T47D (cell line): ENCODE measurements at regions not wholly inside any gene's neighbourhood (a gene's known extent, or its start where the extent isn't known, plus 50 kb on each side); places are given as distances from the start of the nearest gene placed in this dataset.
A peak's percentile ranks its signal among the peaks of the same experiment; 100 is the strongest.

Experiments
- DNase-seq, 2 experiments: peaks; one replicate each; pipeline versions ENCODE4 v3.0.0 to v3.0.0-alpha.2; 2011 to 2012; ENCODE audit warnings: low read depth in 1 of 2, low spot score in 1 of 2
- JUND ChIP-seq: IDR thresholded peaks from 2 replicates; pipeline ENCODE4 v1.6.1; 2012; ENCODE audit warnings: low read depth
- in situ Hi-C: cut with HindIII; loops from 2 replicates; pipeline ENCODE4 v1.10.0; 2016; ENCODE audit warnings: low sequenced_read_pairs, low pct_unique_long_range_greater_than_20kb

DNA sequence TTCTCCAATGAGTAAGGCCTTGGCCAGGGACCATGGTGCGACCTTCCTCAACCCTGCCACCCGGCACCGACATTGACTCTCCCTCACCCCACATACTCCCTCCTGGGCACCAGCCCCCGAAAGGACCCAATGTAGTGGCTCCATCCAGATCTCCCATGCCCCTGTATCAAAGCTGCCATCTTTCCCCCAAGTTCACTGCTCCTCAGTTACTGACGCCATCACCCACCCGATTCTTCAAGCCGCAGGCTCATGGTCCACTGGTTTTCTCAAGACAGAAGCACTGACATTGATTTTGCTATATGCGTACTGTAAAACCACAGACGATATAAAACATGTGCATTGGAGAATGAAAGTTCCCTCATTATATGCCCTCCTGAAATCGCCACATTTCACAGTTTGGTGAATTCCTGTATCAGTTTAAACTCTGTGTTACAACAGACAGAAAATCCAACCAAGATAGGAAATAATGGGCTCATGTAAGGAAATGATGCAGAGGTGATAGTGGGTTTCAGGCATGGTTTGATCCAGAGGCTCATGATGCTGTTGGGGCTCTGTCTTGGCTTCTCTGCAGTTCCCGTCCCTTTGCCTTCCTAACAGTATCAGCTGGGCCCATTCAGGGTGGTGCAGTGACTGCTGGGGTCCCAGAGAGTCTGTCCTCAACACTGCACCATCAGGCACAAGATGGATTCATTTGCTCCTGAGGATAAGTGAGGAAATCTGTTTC is 207.3 kb upstream of the IER5L start:
- no peak for DNase-seq
- in situ Hi-C loops, result no loop called here
- TF ChIP-seq JUND, result no peak

DNA sequence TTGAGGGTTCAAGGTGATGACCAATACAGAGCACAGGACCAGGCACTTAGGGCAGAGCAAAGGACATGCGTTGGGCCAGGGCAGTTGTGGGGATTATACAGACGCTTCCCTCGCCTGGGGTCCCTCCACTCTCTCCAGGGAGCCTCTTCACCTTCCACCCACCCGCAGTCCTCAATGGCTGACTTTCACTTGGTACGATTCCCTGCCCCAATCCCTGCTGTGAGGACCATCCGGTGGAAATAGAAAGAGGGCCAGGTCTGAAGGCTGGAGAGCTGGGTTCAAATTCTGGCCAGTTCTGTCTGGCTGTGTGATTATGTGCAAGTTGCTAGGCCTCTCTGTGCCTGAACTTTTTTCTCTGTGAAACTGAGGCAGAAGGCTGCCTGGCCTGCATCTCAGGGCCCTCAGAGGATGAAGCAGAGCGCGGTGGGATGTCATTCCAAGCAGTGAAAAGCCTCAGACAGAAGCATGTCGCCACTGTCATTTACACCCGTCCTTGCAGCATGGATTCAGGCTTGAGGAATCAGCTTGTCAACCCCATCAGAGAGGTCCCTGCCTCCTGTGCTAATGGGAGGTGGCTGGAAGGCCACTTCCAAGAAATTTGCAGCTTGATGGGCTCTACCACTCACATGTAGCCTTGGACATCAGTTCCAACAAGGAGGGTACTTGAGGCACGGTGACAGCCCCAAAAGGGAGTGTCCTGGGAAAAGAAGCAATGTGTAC is 206.6 kb upstream of the IER5L start:
- no peak for TF ChIP-seq JUND
- DNase-seq, result no peak
- in situ Hi-C loops, result no loop called here

DNA sequence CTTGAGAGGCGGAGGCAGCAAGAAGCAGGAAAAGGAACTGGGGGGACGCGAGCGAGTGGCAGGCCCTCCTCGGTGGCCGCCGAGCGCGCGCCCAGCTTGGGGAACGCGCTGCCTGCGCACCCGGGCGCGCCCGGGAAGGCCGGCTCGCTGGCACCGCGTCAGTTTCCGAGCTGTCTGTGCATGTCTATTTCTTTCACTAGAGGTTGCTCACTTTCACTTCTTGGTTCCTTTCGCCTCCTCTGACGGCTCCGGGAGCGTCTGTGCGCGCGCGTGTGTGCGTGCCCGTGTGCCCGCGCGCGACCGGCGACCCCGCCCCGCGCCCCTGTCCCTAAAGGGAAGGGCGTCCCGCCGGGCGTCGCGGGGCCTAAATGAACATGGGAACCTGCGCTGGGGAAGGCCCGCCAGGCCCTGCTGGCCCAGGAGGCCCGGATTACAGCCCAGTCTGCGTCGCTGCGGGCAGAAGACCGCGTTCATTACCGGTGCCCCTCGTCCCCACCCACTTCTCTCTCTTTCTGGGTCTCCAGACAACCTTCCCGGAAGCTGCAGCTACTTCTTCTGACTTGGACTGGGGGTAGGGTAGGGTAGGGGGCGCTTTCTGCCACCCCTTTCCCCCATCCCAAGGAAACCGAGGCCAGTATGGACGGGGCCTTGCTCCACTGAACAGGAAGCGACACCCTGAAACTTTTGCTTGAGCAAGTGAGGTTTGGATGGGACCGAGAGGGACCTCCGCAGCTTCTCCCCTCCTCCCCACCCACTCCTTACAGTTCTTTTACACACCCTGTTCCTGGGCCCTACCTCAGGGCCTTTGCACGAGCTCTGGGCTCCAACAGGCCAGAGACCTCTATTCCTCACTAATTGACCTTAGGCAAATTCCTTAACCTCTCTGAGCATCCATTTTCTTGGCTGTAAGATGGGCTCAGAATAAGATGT is 205.8 kb upstream of the IER5L start:
- no peak for TF ChIP-seq JUND
- in situ Hi-C loops, result no loop called here

DNA sequence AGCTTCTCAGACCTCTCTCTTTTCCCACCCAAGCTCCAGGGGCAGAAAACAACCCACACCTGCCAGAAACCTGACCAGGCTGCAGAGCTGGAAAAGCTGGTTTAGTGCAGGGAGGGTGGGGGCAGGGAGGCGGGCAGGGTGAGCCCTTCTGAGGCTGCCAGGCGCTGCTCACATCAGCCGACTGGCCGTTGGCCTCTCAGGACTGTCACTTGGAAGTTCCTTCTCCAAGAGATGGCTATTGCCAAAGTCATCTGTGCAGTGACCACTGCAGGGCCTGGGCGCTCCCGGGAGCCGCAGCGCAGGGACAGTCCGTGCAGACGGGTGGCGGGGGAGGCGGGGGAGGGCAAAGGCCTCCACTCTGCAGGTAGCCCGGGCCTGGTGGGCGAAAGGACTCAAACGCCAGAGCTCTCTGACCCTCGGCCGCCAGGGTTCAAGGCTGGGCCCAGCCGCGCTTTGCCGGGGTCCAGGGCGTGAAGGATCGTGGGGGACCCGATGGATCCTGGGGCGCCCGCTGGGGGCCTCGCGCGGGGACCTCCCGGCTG is 205.0 kb upstream of the IER5L start:
- TF ChIP-seq JUND, result no peak
- in situ Hi-C loops, result no loop called here

More for the DNA sequence above, 205.8 kb upstream of the IER5L start:
- peak; percentile 87 to 92 for DNase-seq

DNA sequence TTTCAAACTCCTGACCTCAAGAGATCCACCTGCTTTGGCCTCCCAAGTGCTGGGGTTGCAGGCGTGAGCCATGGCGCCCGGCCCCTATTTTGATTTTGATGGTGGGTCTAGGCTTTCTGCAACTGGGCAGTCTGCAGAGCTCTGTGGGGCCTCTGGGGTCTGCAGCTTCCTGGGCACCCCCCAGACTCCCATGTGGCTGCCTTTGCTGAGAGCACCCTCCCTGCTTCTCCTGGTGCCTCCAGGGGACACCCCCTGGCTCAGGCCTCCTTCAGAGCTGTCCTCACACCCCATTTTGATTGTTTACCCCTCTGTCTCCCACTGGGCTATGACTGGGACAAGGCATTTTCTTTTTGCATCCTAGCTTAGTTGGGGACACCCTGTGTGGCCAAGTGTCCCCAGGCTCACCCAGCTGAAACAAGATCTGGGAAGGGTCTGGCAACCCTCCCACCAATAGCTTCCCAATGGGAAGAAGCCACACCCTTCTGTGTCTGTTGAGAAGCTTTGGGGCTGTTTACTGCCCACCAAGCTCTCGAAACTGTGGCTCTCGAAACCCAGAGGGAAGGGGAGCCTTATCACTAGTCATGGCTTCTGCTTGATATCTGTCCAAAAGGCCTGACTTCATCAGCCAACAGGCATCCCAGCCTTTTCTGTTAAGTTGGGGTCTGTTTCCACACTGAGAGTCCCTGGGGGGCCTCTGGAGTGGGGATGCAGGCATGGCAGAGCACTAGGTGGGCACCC is 204.4 kb upstream of the IER5L start:
- peak in 1 of 2 experiments; percentile 53 for DNase-seq
- no peak for TF ChIP-seq JUND
- in situ Hi-C loops, result no loop called here

More for the DNA sequence above, 205.0 kb upstream of the IER5L start:
- peak; percentile 93 to 95 for DNase-seq

DNA sequence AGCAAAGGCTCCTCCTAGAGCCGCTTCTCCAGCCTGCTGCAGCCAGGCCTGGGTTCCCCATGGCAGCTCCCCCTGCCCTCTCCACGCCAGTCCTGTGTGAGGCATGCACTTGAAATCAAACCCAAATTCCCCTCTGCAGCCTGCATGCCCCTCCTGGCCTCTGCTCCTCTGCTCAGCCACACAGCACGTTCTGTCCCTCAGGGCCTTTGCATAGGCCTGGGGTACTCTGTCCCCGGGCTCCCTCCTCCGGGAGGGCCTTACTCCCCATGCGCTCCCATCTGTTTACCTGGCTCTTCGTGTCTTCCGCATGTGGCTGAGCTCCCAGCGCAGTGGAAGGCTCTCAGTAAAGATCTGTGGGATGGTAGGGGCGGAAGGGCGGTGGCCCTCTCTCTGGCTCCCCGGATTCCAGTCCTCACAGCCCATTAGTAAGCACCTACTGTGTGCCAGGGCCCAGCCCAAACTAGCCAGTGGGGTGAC is 203.5 kb upstream of the IER5L start:
- TF ChIP-seq JUND, result no peak
- in situ Hi-C loops, result no loop called here
- DNase-seq, result no peak

DNA sequence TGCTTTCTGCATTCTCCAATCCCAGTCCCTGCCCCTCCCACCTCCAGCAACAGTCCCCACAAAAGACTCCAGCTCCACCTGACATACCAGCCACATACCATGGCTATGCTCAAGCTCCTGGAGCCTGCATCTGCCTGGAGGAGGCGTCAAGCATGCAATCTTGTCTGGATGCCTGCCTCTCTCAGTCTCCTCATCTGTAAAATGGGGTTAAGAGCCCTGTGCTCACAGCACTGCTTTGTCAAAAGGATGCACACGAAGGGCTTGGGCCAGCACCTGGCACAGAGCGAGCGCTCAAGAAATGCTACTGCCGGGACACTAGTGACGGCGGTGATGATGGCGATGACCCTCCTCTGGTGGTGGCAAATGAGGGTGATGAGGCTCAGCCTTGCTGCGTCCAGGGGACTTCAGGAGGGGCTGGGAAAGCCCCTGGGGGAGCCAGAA is 202.9 kb upstream of the IER5L start:
- in situ Hi-C loops, result no loop called here
- no peak for TF ChIP-seq JUND
- DNase-seq, result peak in 1 of 2 experiments; percentile 42

DNA sequence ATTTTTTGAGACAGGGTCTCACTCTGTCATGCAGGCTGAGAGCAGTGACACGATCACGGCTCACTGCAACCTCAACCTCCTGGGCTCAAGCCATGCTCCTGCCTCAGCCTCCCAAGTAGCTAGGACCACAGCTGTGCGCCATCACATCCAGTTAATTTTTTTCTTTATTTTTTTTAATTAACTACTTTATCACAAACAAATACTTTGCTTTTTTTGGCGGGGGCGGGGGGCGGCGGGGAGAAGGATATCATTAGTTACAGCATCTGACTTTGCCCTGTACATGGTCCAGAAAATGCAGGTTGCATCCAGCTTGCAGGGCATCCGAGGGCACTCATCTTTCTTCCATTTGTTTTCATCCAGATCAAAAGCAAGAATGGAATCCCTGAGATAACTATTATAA is 201.8 kb upstream of the IER5L start:
- DNase-seq, result no peak
- in situ Hi-C loops, result no loop called here
- TF ChIP-seq JUND, result no peak

DNA sequence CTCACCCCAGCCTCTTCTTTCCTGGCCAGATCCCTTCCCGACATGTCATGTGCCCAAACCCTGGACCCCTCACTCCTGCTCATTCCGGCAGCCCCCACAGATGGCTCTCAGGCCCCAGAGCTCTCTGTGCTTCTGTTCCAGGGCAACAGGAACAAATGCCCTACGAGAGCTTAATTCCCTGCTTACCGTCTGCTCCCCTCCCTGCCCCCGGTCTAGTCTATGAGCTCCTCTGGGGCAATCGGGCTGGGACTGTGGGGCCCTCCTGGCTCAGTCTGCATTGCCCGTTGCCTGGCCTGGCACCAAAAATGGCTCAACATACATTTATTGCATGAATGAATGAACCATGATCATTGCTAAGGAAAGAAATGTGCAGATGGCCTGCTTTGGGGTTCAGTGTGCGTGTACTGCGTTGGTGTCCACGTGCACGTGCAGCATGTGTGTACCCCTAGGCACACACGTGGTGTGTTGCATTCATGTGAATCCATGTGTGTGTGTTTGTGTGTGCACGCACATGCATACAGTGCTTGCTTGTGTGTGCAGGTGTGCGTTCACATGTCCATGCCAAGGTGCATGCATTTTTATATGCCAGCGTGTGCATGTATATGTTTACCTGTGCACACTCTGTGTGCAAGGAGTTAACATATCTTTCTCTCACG is 201.2 kb upstream of the IER5L start:
- no peak for DNase-seq
- in situ Hi-C loops, result no loop called here
- TF ChIP-seq JUND, result no peak

DNA sequence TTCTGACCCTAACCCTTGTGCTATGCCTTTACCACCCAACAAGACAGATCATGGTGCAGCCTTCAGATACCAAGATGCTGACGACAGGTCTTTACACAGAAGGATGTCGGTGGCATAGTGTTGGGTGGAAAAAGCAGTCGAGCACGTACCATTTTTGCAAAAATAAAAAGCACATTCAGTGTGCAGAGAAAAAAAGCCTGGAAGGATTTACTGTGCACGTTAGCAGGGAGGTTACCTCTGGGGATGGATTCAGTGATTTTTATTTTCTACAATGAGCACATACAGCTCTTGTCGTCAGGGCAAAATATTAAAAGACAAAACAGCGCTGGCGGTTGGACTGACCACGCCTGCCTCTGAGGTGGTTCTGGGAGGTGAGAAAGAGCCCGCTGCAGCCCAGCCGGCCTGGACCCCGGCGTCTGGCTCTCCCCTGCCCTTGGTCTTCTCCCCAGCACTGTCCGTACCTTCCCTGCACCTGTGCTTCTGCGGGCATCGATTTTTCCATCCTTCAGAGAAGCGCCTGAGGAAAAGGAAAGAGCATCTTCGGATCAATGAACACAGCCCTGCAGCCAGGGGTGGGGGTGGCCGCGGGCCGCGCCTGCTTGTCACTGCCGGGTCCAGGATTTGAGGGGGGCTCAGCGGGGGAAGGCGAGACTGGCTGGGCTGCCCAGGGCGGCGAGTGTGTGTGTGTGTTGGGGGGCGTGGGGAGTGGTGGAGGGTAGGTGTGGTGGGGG is 200.0 kb upstream of the IER5L start:
- no peak for TF ChIP-seq JUND
- in situ Hi-C loops, result no loop called here
- no peak for DNase-seq

DNA sequence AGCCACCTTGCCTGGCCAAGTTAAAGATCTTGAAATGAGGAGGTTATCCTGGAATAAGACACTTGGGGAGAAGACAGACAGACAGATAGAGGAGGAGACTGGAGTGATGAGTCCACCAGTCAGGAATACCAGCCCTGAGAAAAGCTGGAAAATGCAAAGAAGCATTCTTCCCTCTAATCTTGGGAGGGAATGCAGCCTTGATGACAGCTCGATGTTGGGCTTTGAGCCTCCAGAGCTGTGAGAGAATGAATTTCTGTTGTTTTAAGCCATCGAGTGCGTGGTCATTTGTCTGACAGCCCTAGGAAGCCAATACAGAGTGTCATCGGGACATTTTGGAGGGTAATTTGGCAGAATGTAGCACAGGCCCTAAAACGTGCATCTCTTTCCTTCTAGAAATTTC is 199.1 kb upstream of the IER5L start:
- no peak for TF ChIP-seq JUND
- no peak for DNase-seq
- in situ Hi-C loops, result no loop called here
